Ishikawa (cell line): ENCODE measurements at regions not wholly inside any gene's neighbourhood (a gene's known extent, or its start where the extent isn't known, plus 50 kb on each side); places are given as distances from the start of the nearest gene placed in this dataset.

Experiments
- CEBPB ChIP-seq: IDR thresholded peaks from 2 replicates; pipeline ENCODE4 v1.6.1; 2012
- CREB1 ChIP-seq: IDR thresholded peaks from 2 replicates; pipeline ENCODE4 v1.6.1; 2012; ENCODE audit warnings: low read depth
- EGR1 ChIP-seq: IDR thresholded peaks from 2 replicates; pipeline ENCODE4 v1.6.1; 2012
- EP300 ChIP-seq: IDR thresholded peaks from 2 replicates; pipeline ENCODE4 v1.6.1; 2012; ENCODE audit warnings: borderline replicate concordance
- FOXM1 ChIP-seq: IDR thresholded peaks from 2 replicates; pipeline ENCODE4 v1.6.1; 2012; ENCODE audit warnings: low read depth, borderline replicate concordance
- MAX ChIP-seq: IDR thresholded peaks from 2 replicates; pipeline ENCODE4 v1.6.1; 2012
- NFIC ChIP-seq: IDR thresholded peaks from 2 replicates; pipeline ENCODE4 v1.6.1; 2012
- RAD21 ChIP-seq: IDR thresholded peaks from 2 replicates; pipeline ENCODE4 v1.6.1; 2012; ENCODE audit warnings: low read depth
- TAF1 ChIP-seq: IDR thresholded peaks from 2 replicates; pipeline ENCODE4 v1.6.1; 2012; ENCODE audit warnings: low read depth, mild to moderate bottlenecking
- TCF12 ChIP-seq: IDR thresholded peaks from 2 replicates; pipeline ENCODE4 v1.6.1; 2012; ENCODE audit warnings: low read depth
- TEAD4 ChIP-seq: IDR thresholded peaks from 2 replicates; pipeline ENCODE4 v1.6.1; 2012
- USF1 ChIP-seq: IDR thresholded peaks from 2 replicates; pipeline ENCODE4 v1.6.1; 2012
- YY1 ChIP-seq: IDR thresholded peaks from 2 replicates; pipeline ENCODE4 v1.6.1; 2012; ENCODE audit warnings: low read depth
- ZBTB7A ChIP-seq: IDR thresholded peaks from 2 replicates; pipeline ENCODE4 v1.6.1; 2012; ENCODE audit warnings: low read depth
- TF ChIP-seq, protein P1 (sequence below): IDR thresholded peaks from 2 replicates; pipeline ENCODE4 v1.6.1; 2012; ENCODE audit warnings: low read depth, mild to moderate bottlenecking

DNA sequence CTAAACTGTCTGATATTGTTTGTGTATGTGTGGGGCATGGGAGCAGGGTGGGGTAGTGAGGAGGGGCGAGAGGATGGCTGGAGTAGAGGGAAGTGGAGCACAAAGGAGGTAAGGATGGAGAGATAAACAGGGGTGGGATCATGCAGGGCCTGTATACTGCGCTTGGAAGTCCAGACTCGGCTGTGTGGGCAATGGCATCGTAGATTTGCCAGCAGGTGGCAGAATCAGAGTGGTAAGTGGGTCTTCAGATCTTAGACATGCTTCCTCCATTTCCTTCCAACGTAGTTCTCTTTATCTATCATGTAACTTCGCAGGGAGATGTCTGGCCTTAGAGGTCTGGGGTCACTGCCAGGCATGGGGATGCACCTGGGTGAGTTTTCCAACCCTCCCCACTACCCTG is 155.5 kb downstream of the PDGFRA start:
- TF ChIP-seq TCF12 = no peak
- no peak for TF ChIP-seq MAX
- TF ChIP-seq FOXM1 = no peak
- no peak for TF ChIP-seq USF1
- TF ChIP-seq RAD21 = peak; percentile 62
- no peak for TF ChIP-seq ZBTB7A
- TF ChIP-seq EGR1 = no peak

DNA sequence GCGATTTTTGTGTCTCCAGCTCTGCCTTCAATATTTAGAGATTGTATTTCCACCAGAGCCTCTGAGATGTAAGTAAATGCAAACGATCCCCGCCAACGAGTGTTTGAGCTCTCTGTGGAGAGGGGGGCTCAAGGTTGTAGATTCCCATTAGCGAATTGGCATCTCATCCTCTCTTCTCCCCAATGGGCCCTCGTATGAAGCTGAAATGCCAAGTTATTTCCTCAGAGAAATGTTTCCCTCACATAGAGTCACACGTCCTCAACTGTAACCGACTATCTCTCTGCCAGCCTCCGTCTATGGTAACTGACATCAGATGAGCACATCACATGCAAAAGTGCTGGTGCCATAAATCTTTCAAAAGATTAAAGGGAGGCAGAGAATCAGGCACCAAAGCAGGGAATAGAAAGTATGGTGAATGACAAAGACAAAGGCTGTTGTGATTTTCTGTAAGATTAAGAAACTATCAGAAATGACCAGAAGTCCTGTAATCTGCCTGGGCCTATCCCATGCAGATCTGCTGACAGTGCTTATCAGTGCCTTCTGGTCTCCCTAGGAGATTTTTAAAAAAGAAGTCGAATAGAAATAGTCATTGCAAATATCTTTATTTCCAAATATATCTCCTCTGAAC is 157.1 kb downstream of the PDGFRA start:
- no peak for TF ChIP-seq CEBPB
- TF ChIP-seq TEAD4 = no peak
- no peak for TF ChIP-seq RAD21
- TF ChIP-seq USF1 = no peak
- no peak for TF ChIP-seq ZBTB7A
- TF ChIP-seq NFIC = no peak

GRCh38 chr4:54386693-54387092 is 157.6 kb downstream of the PDGFRA start:
- TF ChIP-seq EP300 (no peak), CREB1 (no peak), NFIC (no peak), TAF1 (no peak), CEBPB (no peak), FOXM1 (no peak), TEAD4 (no peak), YY1 (no peak), MAX (no peak), RAD21 (no peak), USF1 (no peak), EGR1 (no peak)

DNA sequence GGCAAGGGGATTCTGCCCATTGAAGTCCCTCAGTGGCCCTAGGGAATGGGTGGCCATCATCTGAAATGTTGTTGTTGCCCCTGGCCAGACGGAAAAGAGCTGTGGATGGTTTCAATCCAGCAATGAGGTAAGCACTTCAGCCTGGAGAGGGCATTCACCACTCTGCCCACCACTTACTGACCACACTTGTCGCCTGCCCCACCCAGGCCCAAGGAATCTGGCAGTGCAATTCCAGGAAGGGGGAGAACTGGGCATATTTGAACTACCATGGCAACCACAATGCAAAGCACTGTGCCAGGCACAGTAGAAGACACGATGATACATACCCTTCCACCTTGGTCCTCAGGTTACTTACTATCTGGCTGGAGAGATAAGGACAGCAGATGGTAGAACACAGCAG is 161.6 kb downstream of the PDGFRA start:
- TF ChIP-seq TEAD4 = no peak
- TF ChIP-seq CREB1 = no peak
- no peak for TF ChIP-seq TCF12
- TF ChIP-seq USF1 = no peak
- TF ChIP-seq ZBTB7A = no peak
- TF ChIP-seq EP300 = no peak
- TF ChIP-seq FOXM1 = no peak
- TF ChIP-seq, protein P1, sequence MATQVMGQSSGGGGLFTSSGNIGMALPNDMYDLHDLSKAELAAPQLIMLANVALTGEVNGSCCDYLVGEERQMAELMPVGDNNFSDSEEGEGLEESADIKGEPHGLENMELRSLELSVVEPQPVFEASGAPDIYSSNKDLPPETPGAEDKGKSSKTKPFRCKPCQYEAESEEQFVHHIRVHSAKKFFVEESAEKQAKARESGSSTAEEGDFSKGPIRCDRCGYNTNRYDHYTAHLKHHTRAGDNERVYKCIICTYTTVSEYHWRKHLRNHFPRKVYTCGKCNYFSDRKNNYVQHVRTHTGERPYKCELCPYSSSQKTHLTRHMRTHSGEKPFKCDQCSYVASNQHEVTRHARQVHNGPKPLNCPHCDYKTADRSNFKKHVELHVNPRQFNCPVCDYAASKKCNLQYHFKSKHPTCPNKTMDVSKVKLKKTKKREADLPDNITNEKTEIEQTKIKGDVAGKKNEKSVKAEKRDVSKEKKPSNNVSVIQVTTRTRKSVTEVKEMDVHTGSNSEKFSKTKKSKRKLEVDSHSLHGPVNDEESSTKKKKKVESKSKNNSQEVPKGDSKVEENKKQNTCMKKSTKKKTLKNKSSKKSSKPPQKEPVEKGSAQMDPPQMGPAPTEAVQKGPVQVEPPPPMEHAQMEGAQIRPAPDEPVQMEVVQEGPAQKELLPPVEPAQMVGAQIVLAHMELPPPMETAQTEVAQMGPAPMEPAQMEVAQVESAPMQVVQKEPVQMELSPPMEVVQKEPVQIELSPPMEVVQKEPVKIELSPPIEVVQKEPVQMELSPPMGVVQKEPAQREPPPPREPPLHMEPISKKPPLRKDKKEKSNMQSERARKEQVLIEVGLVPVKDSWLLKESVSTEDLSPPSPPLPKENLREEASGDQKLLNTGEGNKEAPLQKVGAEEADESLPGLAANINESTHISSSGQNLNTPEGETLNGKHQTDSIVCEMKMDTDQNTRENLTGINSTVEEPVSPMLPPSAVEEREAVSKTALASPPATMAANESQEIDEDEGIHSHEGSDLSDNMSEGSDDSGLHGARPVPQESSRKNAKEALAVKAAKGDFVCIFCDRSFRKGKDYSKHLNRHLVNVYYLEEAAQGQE = no peak
- TF ChIP-seq EGR1 = no peak
- TF ChIP-seq NFIC = no peak

DNA sequence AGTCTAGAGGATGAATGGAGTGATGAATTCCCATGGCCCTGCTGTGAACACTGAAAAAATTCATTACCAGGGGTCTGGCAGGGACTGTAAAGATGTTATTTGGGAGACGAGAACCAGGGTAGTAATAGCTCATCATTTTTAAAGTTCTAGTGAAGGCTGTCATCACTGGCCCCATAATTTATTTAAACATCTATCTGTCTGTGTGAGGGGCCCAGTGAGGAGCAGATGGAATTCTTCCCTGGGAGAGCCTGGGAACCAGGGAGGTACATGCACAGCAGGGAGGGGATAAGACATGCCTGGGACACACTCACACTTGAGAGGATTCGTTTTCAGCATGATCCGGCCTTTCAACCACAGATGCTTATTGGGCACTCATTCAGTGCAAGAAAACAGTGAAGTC is 162.0 kb downstream of the PDGFRA start:
- TF ChIP-seq EGR1 (no peak), TEAD4 (no peak), CREB1 (no peak), NFIC (no peak), TCF12 (no peak)
- TF ChIP-seq, protein P1 = no peak

DNA sequence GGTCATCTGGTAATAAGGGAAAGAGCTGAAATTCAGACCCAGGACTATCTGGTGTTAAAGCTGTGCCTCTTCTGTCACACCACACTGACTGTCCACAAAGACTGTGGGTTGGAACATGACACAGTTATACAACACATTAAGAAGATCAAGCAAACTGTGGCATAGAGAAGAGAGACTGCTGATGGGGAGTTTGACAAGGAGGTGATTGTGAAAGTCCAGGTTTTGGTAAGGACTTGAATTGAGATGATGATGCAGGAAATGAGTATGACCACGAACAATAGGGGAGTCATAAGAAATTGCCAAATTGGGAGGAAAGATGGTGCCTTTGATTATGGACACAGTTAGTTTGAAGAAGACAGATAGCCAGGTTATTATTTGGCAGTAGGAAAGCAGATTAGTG is 163.4 kb downstream of the PDGFRA start:
- no peak for TF ChIP-seq NFIC
- TF ChIP-seq ZBTB7A = no peak
- TF ChIP-seq TCF12 = no peak
- TF ChIP-seq TAF1 = no peak
- no peak for TF ChIP-seq CREB1
- no peak for TF ChIP-seq YY1
- TF ChIP-seq RAD21 = no peak
- TF ChIP-seq TEAD4 = no peak
- TF ChIP-seq, protein P1 = no peak
- TF ChIP-seq FOXM1 = no peak
